ENCODE measurements at regions not wholly inside any gene's neighbourhood (a gene's known extent, or its start where the extent isn't known, plus 50 kb on each side); places are given as distances from the start of the nearest gene placed in this dataset.

GRCh38 chr11:127723714-127724113, 723.1 kb upstream of the KIRREL3 start (continued):
- no peak for TF ChIP-seq AFF4 (CRISPR knock-in tag; IDR thresholded peaks at IDR 0.05; ENCODE audit: borderline replicate concordance)
- no peak for TF ChIP-seq NR2C2 (CRISPR knock-in tag; IDR thresholded peaks at IDR 0.05)

GRCh38 chr11:127713226-127713625, 712.7 kb upstream of the KIRREL3 start:
- no peak for TF ChIP-seq PREB (CRISPR knock-in tag; IDR thresholded peaks at IDR 0.05; ENCODE audit: borderline replicate concordance)
- no peak for TF ChIP-seq ESRRA (CRISPR knock-in tag; IDR thresholded peaks at IDR 0.05; ENCODE audit: borderline replicate concordance)
- no peak for TF ChIP-seq ZNF425 (CRISPR knock-in tag; conservative IDR thresholded peaks at IDR 0.05)
- TF ChIP-seq MAX (CRISPR knock-in tag; IDR thresholded peaks at IDR 0.05) = no peak
- TF ChIP-seq SMAD4 (CRISPR knock-in tag; IDR thresholded peaks at IDR 0.05) = no peak
- no peak for TF ChIP-seq NFE2L1 (CRISPR knock-in tag; IDR thresholded peaks at IDR 0.05)
- TF ChIP-seq HMGA2 (CRISPR knock-in tag; IDR thresholded peaks at IDR 0.05) = no peak
- no peak for TF ChIP-seq ERG (CRISPR knock-in tag; IDR thresholded peaks at IDR 0.05)
- no peak for TF ChIP-seq JAZF1 (CRISPR knock-in tag; IDR thresholded peaks at IDR 0.05)
- TF ChIP-seq ZNF232 (CRISPR knock-in tag; IDR thresholded peaks at IDR 0.05) = no peak
- TF ChIP-seq ZNF416 (CRISPR knock-in tag; IDR thresholded peaks at IDR 0.05) = no peak
- TF ChIP-seq MYBL2 (CRISPR knock-in tag; IDR thresholded peaks at IDR 0.05) = no peak
- TF ChIP-seq GABPB1 (CRISPR knock-in tag; IDR thresholded peaks at IDR 0.05) = no peak
- no peak for TF ChIP-seq KAT7 (CRISPR knock-in tag; IDR thresholded peaks at IDR 0.05; ENCODE audit: borderline replicate concordance)
- TF ChIP-seq GRHL2 (CRISPR knock-in tag; IDR thresholded peaks at IDR 0.05; ENCODE audit: insufficient replicate concordance, severe bottlenecking) = no peak
- TF ChIP-seq CTCF (IDR thresholded peaks at IDR 0.05) = no peak
- TF ChIP-seq AFF4 (CRISPR knock-in tag; IDR thresholded peaks at IDR 0.05; ENCODE audit: borderline replicate concordance) = no peak
- no peak for TF ChIP-seq HMGXB4 (CRISPR knock-in tag; IDR thresholded peaks at IDR 0.05)
- TF ChIP-seq ZNF121 (CRISPR knock-in tag; IDR thresholded peaks at IDR 0.05) = no peak
- no peak for TF ChIP-seq CBFB (CRISPR knock-in tag; IDR thresholded peaks at IDR 0.05; ENCODE audit: low read depth)

More at GRCh38 chr11:127713226-127713625, 712.7 kb upstream of the KIRREL3 start:
- Mint-ChIP-seq H3K36me3 (no peaks in the 10 kb centered on the region), H3K9me3 (peaks cover 9% of the 10 kb centered on the region), H3K4me3 (no peak overlapping the region), H3K4me1 (no peaks in the 10 kb centered on the region), H3K27ac (no peak overlapping the region), H3K27me3 (ENCODE audit: low read depth) (no peaks in the 10 kb centered on the region; the same call in 1 of the 2 replicates)
- DNase-seq (ENCODE audit: low spot score) (no peak), ATAC-seq (no peak)
- CTCF ChIA-PET = no interaction called here
- POLR2A ChIA-PET = no interaction called here

Data from WTC11 (cell line).